ENCODE measurements at regions not wholly inside any gene's neighbourhood (a gene's known extent, or its start where the extent isn't known, plus 50 kb on each side); places are given as distances from the start of the nearest gene placed in this dataset.

DNA sequence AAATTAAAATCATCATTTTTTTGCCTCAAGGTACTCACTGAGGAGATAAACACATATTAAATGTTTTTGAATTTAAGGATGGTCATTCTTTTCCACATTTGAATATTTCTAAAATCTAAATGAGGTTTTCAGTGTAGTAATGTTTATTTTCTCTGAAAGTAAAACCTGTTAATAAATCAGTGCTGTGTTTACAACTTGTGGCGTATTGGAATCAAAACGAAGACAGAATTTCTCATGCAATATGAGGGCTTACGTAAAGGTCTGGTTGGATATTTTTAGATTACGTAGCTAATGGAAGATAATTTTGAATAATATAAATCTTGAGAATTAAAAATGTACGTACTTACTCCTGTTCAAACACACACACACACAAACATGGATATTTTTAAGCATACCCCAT lies 106.8 kb upstream of the LUZP2 start:
- TF ChIP-seq EZH2 (IDR thresholded peaks at IDR 0.05; ENCODE audit: insufficient read depth, poor library complexity, severe bottlenecking): no peak
- TF ChIP-seq EZH2phosphoT487 (IDR thresholded peaks at IDR 0.05; ENCODE audit: insufficient read depth, low read depth): no peak

Measured in GM23248 (cell line).